ENCODE measurements at regions not wholly inside any gene's neighbourhood (a gene's known extent, or its start where the extent isn't known, plus 50 kb on each side); places are given as distances from the start of the nearest gene placed in this dataset.

GRCh38 chr12:28082096-28082495 is 108.2 kb upstream of the CCDC91 start:
- DNase-seq: no peak
- TF ChIP-seq POLR2A (IDR thresholded peaks at IDR 0.05; ENCODE audit: low read length): no peak
- no peak for TF ChIP-seq GATA1 (IDR thresholded peaks at IDR 0.05; ENCODE audit: low read depth, low read length)

GRCh38 chr12:28083840-28084678 is 106.2 kb upstream of the CCDC91 start:
- no peak for DNase-seq
- TF ChIP-seq POLR2A (IDR thresholded peaks at IDR 0.05; ENCODE audit: low read length) (no peak), GATA1 (IDR thresholded peaks at IDR 0.05; ENCODE audit: low read depth, low read length) (no peak)

- DNase-seq: no peak
- TF ChIP-seq POLR2A (IDR thresholded peaks at IDR 0.05; ENCODE audit: low read length) (no peak), GATA1 (IDR thresholded peaks at IDR 0.05; ENCODE audit: low read depth, low read length) (no peak)
These were observed 103.6 kb upstream of the CCDC91 start for GRCh38 chr12:28086521-28087155.

- no peak for DNase-seq
- TF ChIP-seq GATA1 (IDR thresholded peaks at IDR 0.05; ENCODE audit: low read depth, low read length) (no peak), POLR2A (IDR thresholded peaks at IDR 0.05; ENCODE audit: low read length) (no peak)
These were observed 101.5 kb upstream of the CCDC91 start for GRCh38 chr12:28088566-28089272.

- TF ChIP-seq GATA1 (IDR thresholded peaks at IDR 0.05; ENCODE audit: low read depth, low read length) (no peak), POLR2A (IDR thresholded peaks at IDR 0.05; ENCODE audit: low read length) (no peak)
- DNase-seq: no peak
These were observed 100.9 kb upstream of the CCDC91 start for GRCh38 chr12:28089338-28089737.

GRCh38 chr12:28090835-28091234 is 99.4 kb upstream of the CCDC91 start:
- no peak for DNase-seq

GRCh38 chr12:28092396-28092795 is 97.9 kb upstream of the CCDC91 start:
- no peak for DNase-seq
- no peak for TF ChIP-seq POLR2A (IDR thresholded peaks at IDR 0.05; ENCODE audit: low read length)
- TF ChIP-seq GATA1 (IDR thresholded peaks at IDR 0.05; ENCODE audit: low read depth, low read length): no peak

More at GRCh38 chr12:28090835-28091234, 99.4 kb upstream of the CCDC91 start:
- TF ChIP-seq GATA1 (IDR thresholded peaks at IDR 0.05; ENCODE audit: low read depth, low read length) (no peak), POLR2A (IDR thresholded peaks at IDR 0.05; ENCODE audit: low read length) (no peak)

GRCh38 chr12:28096649-28097048 is 93.6 kb upstream of the CCDC91 start:
- DNase-seq: no peak
- TF ChIP-seq POLR2A (IDR thresholded peaks at IDR 0.05; ENCODE audit: low read length) (no peak), GATA1 (IDR thresholded peaks at IDR 0.05; ENCODE audit: low read depth, low read length) (no peak)

- DNase-seq: no peak
- TF ChIP-seq POLR2A (IDR thresholded peaks at IDR 0.05; ENCODE audit: low read length) (no peak), GATA1 (IDR thresholded peaks at IDR 0.05; ENCODE audit: low read depth, low read length) (no peak)
These were observed 93.0 kb upstream of the CCDC91 start for GRCh38 chr12:28097221-28097620.

GRCh38 chr12:28099245-28099644 is 91.0 kb upstream of the CCDC91 start:
- peak in 1 of 2 experiments; percentile 3 for DNase-seq

GRCh38 chr12:28099871-28100270 is 90.4 kb upstream of the CCDC91 start:
- TF ChIP-seq POLR2A (IDR thresholded peaks at IDR 0.05; ENCODE audit: low read length): no peak
- TF ChIP-seq GATA1 (IDR thresholded peaks at IDR 0.05; ENCODE audit: low read depth, low read length): no peak
- DNase-seq: no peak

- TF ChIP-seq POLR2A (IDR thresholded peaks at IDR 0.05; ENCODE audit: low read length) (no peak), GATA1 (IDR thresholded peaks at IDR 0.05; ENCODE audit: low read depth, low read length) (no peak)
- DNase-seq: no peak
These were observed 89.5 kb upstream of the CCDC91 start for GRCh38 chr12:28100717-28101116.

- no peak for DNase-seq
- TF ChIP-seq GATA1 (IDR thresholded peaks at IDR 0.05; ENCODE audit: low read depth, low read length) (no peak), POLR2A (IDR thresholded peaks at IDR 0.05; ENCODE audit: low read length) (no peak)
These were observed 85.9 kb upstream of the CCDC91 start for GRCh38 chr12:28104316-28104715.

Measured in erythroblast (primary cell).